ENCODE measurements at regions not wholly inside any gene's neighbourhood (a gene's known extent, or its start where the extent isn't known, plus 50 kb on each side); places are given as distances from the start of the nearest gene placed in this dataset.

GRCh38 chr12:39007619-39008018 lies 102.2 kb upstream of the CPNE8 start:
- Histone ChIP-seq H3K27ac (ENCODE audit: insufficient read length, low read depth, low read length) (no peak overlapping the region), H3K79me1 (ENCODE audit: insufficient read depth, low read depth, low read length, poor library complexity, severe bottlenecking) (no peaks in the 10 kb centered on the region), H2BK5ac (ENCODE audit: insufficient read length, low read length) (no peak overlapping the region), H2AK5ac (ENCODE audit: insufficient read length, low read length) (no peak overlapping the region), H4K20me1 (ENCODE audit: control insufficient read depth, insufficient read depth, insufficient read length) (no peaks in the 10 kb centered on the region), H2BK15ac (ENCODE audit: low read depth, low read length) (no peak overlapping the region), H3K4ac (ENCODE audit: low read depth, low read length) (no peak overlapping the region), H3K23ac (ENCODE audit: insufficient read length, low read depth, low read length) (no peak overlapping the region), H3K56ac (ENCODE audit: insufficient read length, low read depth, low read length) (no peak overlapping the region), H3K9me3 (ENCODE audit: control insufficient read depth, low read depth, low read length) (no peaks in the 10 kb centered on the region), H4K5ac (ENCODE audit: insufficient read length, low read depth, low read length) (no peak overlapping the region), H3K18ac (ENCODE audit: insufficient read length, low read depth, low read length) (no peak overlapping the region), H3K4me1 (ENCODE audit: insufficient read depth, low read length) (no peaks in the 10 kb centered on the region), H3K23me2 (ENCODE audit: insufficient read length, low read depth, low read length, poor library complexity, severe bottlenecking) (no peaks in the 10 kb centered on the region), H4K8ac (replicated peaks; ENCODE audit: insufficient read length, low read depth, low read length) (no peak overlapping the region), H2BK12ac (ENCODE audit: insufficient read length, low read depth, low read length) (no peak overlapping the region), H4K91ac (ENCODE audit: insufficient read length, low read depth, low read length) (no peak overlapping the region), H2BK20ac (ENCODE audit: low read depth, low read length, poor library complexity, severe bottlenecking) (no peak overlapping the region), H3K9ac (ENCODE audit: extremely low read depth, insufficient read length, low read length) (no peak overlapping the region), H2BK120ac (ENCODE audit: low read depth, low read length, poor library complexity, severe bottlenecking) (no peak overlapping the region), H3T11ph (ENCODE audit: low read length) (no peak overlapping the region), H3K4me2 (ENCODE audit: insufficient read depth, insufficient read length, low read length) (no peak overlapping the region), H3K79me2 (ENCODE audit: insufficient read depth, low read length) (no peaks in the 10 kb centered on the region), H3K27me3 (ENCODE audit: insufficient read depth, low read length) (no peaks in the 10 kb centered on the region), H2AFZ (ENCODE audit: low read length) (no peak overlapping the region), H3K14ac (ENCODE audit: insufficient read depth, low read length) (no peak overlapping the region)
- Mint-ChIP-seq H3K27ac (no peak overlapping the region), H3K27me3 (ENCODE audit: low read depth) (no peaks in the 10 kb centered on the region), H3K9me3 (no peaks in the 10 kb centered on the region), H3K4me3 (no peak overlapping the region), H3K36me3 (ENCODE audit: insufficient read depth in 1 of 3, low read depth in 3 of 3) (no peaks in the 10 kb centered on the region), H3K4me1 (peaks cover 8 to 11% of the 10 kb centered on the region in 2 experiments; a peak in 3 of 4 replicates)
- DNase-seq = no peak
- TF ChIP-seq CTCF (conservative IDR thresholded peaks at IDR 0.05) = no peak
- no CpG with 5 or more reads among the region's 3 CpGs for WGBS (ENCODE audit: extremely low coverage, insufficient read length, low lambda C conversion rate)

Data from H9 (cell line).